Left ventricle myocardium inferior (tissue), 1 donor: ENCODE measurements at regions not wholly inside any gene's neighbourhood (a gene's known extent, or its start where the extent isn't known, plus 50 kb on each side); places are given as distances from the start of the nearest gene placed in this dataset.

Source experiments
- DNase-seq: peaks from one replicate; pipeline ENCODE4 v3.0.0-alpha.2; 2020
- H3K27ac ChIP-seq: fragments of 200-600 bp; replicated peaks from 2 replicates; pipeline ENCODE4 v1.8.0; 2021
- H3K27me3 ChIP-seq: fragments of 200-600 bp; 2 replicates; pipeline ENCODE4 v1.8.0; 2021; ENCODE audit warnings: low read depth
- H3K36me3 ChIP-seq: fragments of 200-600 bp; 2 replicates; pipeline ENCODE4 v1.8.0; 2021
- H3K4me1 ChIP-seq: fragments of 200-600 bp; 2 replicates; pipeline ENCODE4 v1.8.0; 2021
- H3K4me3 ChIP-seq: fragments of 200-600 bp; 2 replicates; pipeline ENCODE4 v1.8.0; 2021; ENCODE audit warnings: mild to moderate bottlenecking, moderate library complexity
- H3K9me3 ChIP-seq: fragments of 200-600 bp; replicated peaks from 2 replicates; pipeline ENCODE4 v1.8.0; 2021
- CTCF ChIP-seq: fragments of 200-600 bp; IDR thresholded peaks from 2 replicates; pipeline ENCODE4 v1.8.0; 2021; ENCODE audit warnings: antibody characterized with exemption, mild to moderate bottlenecking, borderline replicate concordance
- intact Hi-C: fragments of 100-400 bp; cut with micrococcal nuclease; formaldehyde crosslinking; loops from one replicate; pipeline ENCODE4 v1.11.0; 2022
- donor health status: DM: no; HTN: yes; CAD: no; lungs with severe emphysema.

GRCh38 chr6:90669846-90670245 is 83.0 kb upstream of the MAP3K7 start:
- intact Hi-C loops: no loop called here
- Histone ChIP-seq H3K9me3 (no peaks in the 10 kb centered on the region), H3K27me3 (no peaks in the 10 kb centered on the region), H3K4me1 (no peaks in the 10 kb centered on the region), H3K27ac (no peak overlapping the region), H3K36me3 (no peaks in the 10 kb centered on the region), H3K4me3 (no peak overlapping the region)
- DNase-seq: no peak
- TF ChIP-seq CTCF: no peak

- Histone ChIP-seq H3K9me3 (no peaks in the 10 kb centered on the region), H3K4me3 (no peak overlapping the region), H3K36me3 (no peaks in the 10 kb centered on the region), H3K27ac (no peak overlapping the region), H3K4me1 (no peaks in the 10 kb centered on the region), H3K27me3 (no peaks in the 10 kb centered on the region)
- TF ChIP-seq CTCF: no peak
- intact Hi-C loops: no loop called here
- DNase-seq: no peak
Observed at GRCh38 chr6:90669420-90669819, 82.5 kb upstream of the MAP3K7 start.

GRCh38 chr6:90668141-90668540 is 81.3 kb upstream of the MAP3K7 start:
- H3K27me3 ChIP-seq: no peaks in the 10 kb centered on the region
- TF ChIP-seq CTCF: no peak
- H3K27ac ChIP-seq: no peak overlapping the region
- no peak for DNase-seq
- H3K4me1 ChIP-seq: no peaks in the 10 kb centered on the region
- no peak overlapping the region for H3K4me3 ChIP-seq
- intact Hi-C loops: no loop called here
- H3K9me3 ChIP-seq: peaks cover 11% of the 10 kb centered on the region
- H3K36me3 ChIP-seq: no peaks in the 10 kb centered on the region

- H3K27me3 ChIP-seq: no peaks in the 10 kb centered on the region
- no peaks in the 10 kb centered on the region for H3K36me3 ChIP-seq
- no peak overlapping the region for H3K4me3 ChIP-seq
- no peak overlapping the region for H3K27ac ChIP-seq
- no peak for DNase-seq
- no peaks in the 10 kb centered on the region for H3K4me1 ChIP-seq
- intact Hi-C loops: no loop called here
- TF ChIP-seq CTCF: no peak
- H3K9me3 ChIP-seq: peaks cover 21% of the 10 kb centered on the region
Observed at GRCh38 chr6:90663873-90664272, 77.0 kb upstream of the MAP3K7 start.

GRCh38 chr6:90663106-90663505 is 76.2 kb upstream of the MAP3K7 start:
- Histone ChIP-seq H3K4me3 (no peak overlapping the region), H3K9me3 (peaks cover 21% of the 10 kb centered on the region), H3K27ac (no peak overlapping the region), H3K36me3 (no peaks in the 10 kb centered on the region), H3K27me3 (peaks cover 2% of the 10 kb centered on the region), H3K4me1 (no peaks in the 10 kb centered on the region)
- DNase-seq: no peak
- TF ChIP-seq CTCF: no peak
- intact Hi-C loops: no loop called here

- H3K4me3 ChIP-seq: no peak overlapping the region
- intact Hi-C loops: no loop called here
- H3K36me3 ChIP-seq: no peaks in the 10 kb centered on the region
- TF ChIP-seq CTCF: no peak
- H3K4me1 ChIP-seq: no peaks in the 10 kb centered on the region
- DNase-seq: no peak
- peaks cover 21% of the 10 kb centered on the region for H3K9me3 ChIP-seq
- H3K27ac ChIP-seq: no peak overlapping the region
- peaks cover 12% of the 10 kb centered on the region for H3K27me3 ChIP-seq
Observed at GRCh38 chr6:90660931-90661330, 74.1 kb upstream of the MAP3K7 start.
